ENCODE measurements at regions not wholly inside any gene's neighbourhood (a gene's known extent, or its start where the extent isn't known, plus 50 kb on each side); places are given as distances from the start of the nearest gene placed in this dataset.

GRCh38 chr18:45328296-45328695, 287.0 kb upstream of the SLC14A2 start:
- Histone ChIP-seq H3K9ac (ENCODE audit: low read length) (no peak overlapping the region), H3K4me1 (ENCODE audit: insufficient read depth, low read length) (no peaks in the 10 kb centered on the region), H3K9me3 (ENCODE audit: insufficient read depth, low read depth, low read length) (no peaks in the 10 kb centered on the region), H3K79me2 (ENCODE audit: insufficient read depth, low read length) (no peaks in the 10 kb centered on the region), H2AFZ (ENCODE audit: low read depth, low read length) (no peak overlapping the region), H4K20me1 (ENCODE audit: insufficient read depth, low read length) (no peaks in the 10 kb centered on the region), H3K36me3 (ENCODE audit: insufficient read depth, low read length) (no peaks in the 10 kb centered on the region), H3K27me3 (ENCODE audit: insufficient read depth, low read length) (no peaks in the 10 kb centered on the region), H3K4me3 (ENCODE audit: insufficient read depth, low read depth, low read length) (no peak overlapping the region), H3K27ac (ENCODE audit: low read depth, low read length) (no peak overlapping the region), H3K4me2 (ENCODE audit: low read length) (no peak overlapping the region)
- H3K4me1 Mint-ChIP-seq (ENCODE audit: low read depth, unreplicated experiment): peaks cover 9% of the 10 kb centered on the region
- no peaks in the 10 kb centered on the region for H3K36me3 Mint-ChIP-seq (ENCODE audit: low read depth, unreplicated experiment)
- H3K27me3 Mint-ChIP-seq (ENCODE audit: low read depth, unreplicated experiment): no peaks in the 10 kb centered on the region
- FAIRE-seq (no peak), DNase-seq (ENCODE audit: low read depth) (no peak)
- no peak overlapping the region for H3K4me3 Mint-ChIP-seq (ENCODE audit: unreplicated experiment)
- no peak for TF ChIP-seq EZH2 (IDR thresholded peaks at IDR 0.05; ENCODE audit: insufficient read depth, low read length)
- no peak for TF ChIP-seq CTCF (IDR thresholded peaks at IDR 0.05; ENCODE audit: insufficient read depth, low read depth, low read length)
- H3K9me3 Mint-ChIP-seq (ENCODE audit: unreplicated experiment): no peaks in the 10 kb centered on the region
- H3K27ac Mint-ChIP-seq (ENCODE audit: unreplicated experiment): no peak overlapping the region

- Histone ChIP-seq H3K4me2 (ENCODE audit: low read length) (no peak overlapping the region), H3K9ac (ENCODE audit: low read length) (no peak overlapping the region), H3K27ac (ENCODE audit: low read depth, low read length) (no peak overlapping the region), H3K36me3 (ENCODE audit: insufficient read depth, low read length) (no peaks in the 10 kb centered on the region), H3K4me1 (ENCODE audit: insufficient read depth, low read length) (no peaks in the 10 kb centered on the region), H4K20me1 (ENCODE audit: insufficient read depth, low read length) (no peaks in the 10 kb centered on the region), H3K79me2 (ENCODE audit: insufficient read depth, low read length) (no peaks in the 10 kb centered on the region), H3K9me3 (ENCODE audit: insufficient read depth, low read depth, low read length) (no peaks in the 10 kb centered on the region), H2AFZ (ENCODE audit: low read depth, low read length) (no peak overlapping the region), H3K4me3 (ENCODE audit: insufficient read depth, low read depth, low read length) (no peak overlapping the region), H3K27me3 (ENCODE audit: insufficient read depth, low read length) (no peaks in the 10 kb centered on the region)
- Mint-ChIP-seq H3K4me3 (ENCODE audit: unreplicated experiment) (no peak overlapping the region), H3K27me3 (ENCODE audit: low read depth, unreplicated experiment) (no peaks in the 10 kb centered on the region), H3K27ac (ENCODE audit: unreplicated experiment) (no peak overlapping the region), H3K4me1 (ENCODE audit: low read depth, unreplicated experiment) (peaks cover 9% of the 10 kb centered on the region), H3K9me3 (ENCODE audit: unreplicated experiment) (no peaks in the 10 kb centered on the region), H3K36me3 (ENCODE audit: low read depth, unreplicated experiment) (no peaks in the 10 kb centered on the region)
- DNase-seq (ENCODE audit: low read depth) (no peak), FAIRE-seq (no peak)
- TF ChIP-seq EZH2 (IDR thresholded peaks at IDR 0.05; ENCODE audit: insufficient read depth, low read length) (no peak), CTCF (IDR thresholded peaks at IDR 0.05; ENCODE audit: insufficient read depth, low read depth, low read length) (no peak)
Observed at GRCh38 chr18:45328811-45329210, 286.5 kb upstream of the SLC14A2 start.

- DNase-seq (ENCODE audit: low read depth) (no peak), FAIRE-seq (no peak)
- Histone ChIP-seq H4K20me1 (ENCODE audit: insufficient read depth, low read length) (no peaks in the 10 kb centered on the region), H3K9me3 (ENCODE audit: insufficient read depth, low read depth, low read length) (no peaks in the 10 kb centered on the region), H3K4me3 (ENCODE audit: insufficient read depth, low read depth, low read length) (no peak overlapping the region), H3K4me2 (ENCODE audit: low read length) (no peak overlapping the region), H3K27me3 (ENCODE audit: insufficient read depth, low read length) (no peaks in the 10 kb centered on the region), H3K9ac (ENCODE audit: low read length) (no peak overlapping the region), H2AFZ (ENCODE audit: low read depth, low read length) (no peak overlapping the region), H3K36me3 (ENCODE audit: insufficient read depth, low read length) (no peaks in the 10 kb centered on the region), H3K79me2 (ENCODE audit: insufficient read depth, low read length) (no peaks in the 10 kb centered on the region), H3K27ac (ENCODE audit: low read depth, low read length) (no peak overlapping the region), H3K4me1 (ENCODE audit: insufficient read depth, low read length) (no peaks in the 10 kb centered on the region)
- no peaks in the 10 kb centered on the region for H3K27me3 Mint-ChIP-seq (ENCODE audit: low read depth, unreplicated experiment)
- H3K4me1 Mint-ChIP-seq (ENCODE audit: low read depth, unreplicated experiment): peaks cover 7% of the 10 kb centered on the region
- no peaks in the 10 kb centered on the region for H3K36me3 Mint-ChIP-seq (ENCODE audit: low read depth, unreplicated experiment)
- TF ChIP-seq EZH2 (IDR thresholded peaks at IDR 0.05; ENCODE audit: insufficient read depth, low read length) (no peak), CTCF (IDR thresholded peaks at IDR 0.05; ENCODE audit: insufficient read depth, low read depth, low read length) (no peak)
- no peak overlapping the region for H3K27ac Mint-ChIP-seq (ENCODE audit: unreplicated experiment)
- H3K9me3 Mint-ChIP-seq (ENCODE audit: unreplicated experiment): no peaks in the 10 kb centered on the region
- no peak overlapping the region for H3K4me3 Mint-ChIP-seq (ENCODE audit: unreplicated experiment)
Observed at GRCh38 chr18:45329316-45329715, 286.0 kb upstream of the SLC14A2 start.

Data from astrocyte (in vitro differentiated cells and primary cell).